SJCRH30 (cell line): ENCODE measurements at regions not wholly inside any gene's neighbourhood (a gene's known extent, or its start where the extent isn't known, plus 50 kb on each side); places are given as distances from the start of the nearest gene placed in this dataset.

Experiments used
- DNase-seq, 2 experiments: peaks; one replicate each; pipeline ENCODE4 v3.0.0-alpha.2; 2015 to 2020
- H3K27ac ChIP-seq: fragments of 250-450 bp; sonication (Bioruptor Pico); 2 replicates; pipeline ENCODE4 v1.5.1; 2020; ENCODE audit warnings: mild to moderate bottlenecking, moderate library complexity
- H3K27me3 ChIP-seq: fragments of 250-450 bp; sonication (Bioruptor Pico); 2 replicates; pipeline ENCODE4 v1.5.1; 2020; ENCODE audit warnings: mild to moderate bottlenecking, moderate library complexity
- H3K36me3 ChIP-seq: fragments of 250-450 bp; sonication (Bioruptor Pico); 2 replicates; pipeline ENCODE4 v1.5.1; 2020; ENCODE audit warnings: mild to moderate bottlenecking, moderate library complexity
- H3K4me1 ChIP-seq: fragments of 250-450 bp; sonication (Bioruptor Pico); 2 replicates; pipeline ENCODE4 v1.5.1; 2020; ENCODE audit warnings: mild to moderate bottlenecking, moderate library complexity
- H3K4me3 ChIP-seq: fragments of 250-450 bp; sonication (Bioruptor Pico); 2 replicates; pipeline ENCODE4 v1.5.1; 2020; ENCODE audit warnings: mild to moderate bottlenecking, moderate library complexity
- H3K9me3 ChIP-seq: fragments of 250-450 bp; sonication (Bioruptor Pico); replicated peaks from 2 replicates; pipeline ENCODE4 v1.5.1; 2020; ENCODE audit warnings: mild to moderate bottlenecking, moderate library complexity

GRCh38 chr2:206212673-206213513 is 53.2 kb downstream of the EEF1B2 start:
- H3K27ac ChIP-seq, result peak overlapping the region; percentile 18
- H3K4me3 ChIP-seq, result peak overlapping the region; percentile 56
- no peaks in the 10 kb centered on the region for H3K27me3 ChIP-seq
- DNase-seq, result peak in 1 of 2 experiments; percentile 42
- no peaks in the 10 kb centered on the region for H3K36me3 ChIP-seq
- no peaks in the 10 kb centered on the region for H3K9me3 ChIP-seq
- peaks cover 10% of the 10 kb centered on the region for H3K4me1 ChIP-seq

GRCh38 chr2:206213514-206213845 is 53.8 kb downstream of the EEF1B2 start:
- H3K9me3 ChIP-seq, result no peaks in the 10 kb centered on the region
- peaks cover 16% of the 10 kb centered on the region for H3K4me1 ChIP-seq
- H3K36me3 ChIP-seq, result no peaks in the 10 kb centered on the region
- no peaks in the 10 kb centered on the region for H3K27me3 ChIP-seq
- H3K4me3 ChIP-seq, result peak overlapping the region; percentile 56
- no peak overlapping the region for H3K27ac ChIP-seq
- no peak for DNase-seq

- H3K4me3 ChIP-seq, result peak overlapping the region; percentile 9
- H3K9me3 ChIP-seq, result 0 out of 2 replicates have a peak, but pooled peaks cover 3% of the 10 kb centered on the region
- DNase-seq, result peak in 1 of 2 experiments; percentile 28
- H3K36me3 ChIP-seq, result no peaks in the 10 kb centered on the region
- H3K4me1 ChIP-seq, result peaks cover 16% of the 10 kb centered on the region
- no peak overlapping the region for H3K27ac ChIP-seq
- H3K27me3 ChIP-seq, result no peaks in the 10 kb centered on the region
These were observed 57.3 kb upstream of the ZDBF2 start for GRCh38 chr2:206217166-206217565.

GRCh38 chr2:206217743-206218142 is 56.7 kb upstream of the ZDBF2 start:
- H3K27me3 ChIP-seq, result no peaks in the 10 kb centered on the region
- H3K27ac ChIP-seq, result 0 out of 2 replicates have a peak overlapping the region, but pooled peaks have one; percentile 7
- peak; percentile 32 to 58 for DNase-seq
- peaks cover 14% of the 10 kb centered on the region for H3K4me1 ChIP-seq
- H3K4me3 ChIP-seq, result peak overlapping the region; percentile 9
- H3K9me3 ChIP-seq, result 0 out of 2 replicates have a peak, but pooled peaks cover 3% of the 10 kb centered on the region
- no peaks in the 10 kb centered on the region for H3K36me3 ChIP-seq

GRCh38 chr2:206218156-206218555 is 56.3 kb upstream of the ZDBF2 start:
- no peaks in the 10 kb centered on the region for H3K27me3 ChIP-seq
- peaks cover 14% of the 10 kb centered on the region for H3K4me1 ChIP-seq
- 0 out of 2 replicates have a peak overlapping the region, but pooled peaks have one; percentile 7 for H3K27ac ChIP-seq
- H3K36me3 ChIP-seq, result no peaks in the 10 kb centered on the region
- H3K4me3 ChIP-seq, result peak overlapping the region; percentile 9
- H3K9me3 ChIP-seq, result 0 out of 2 replicates have a peak, but pooled peaks cover 3% of the 10 kb centered on the region
- peak; percentile 13 to 49 for DNase-seq

GRCh38 chr2:206218796-206219499 is 55.5 kb upstream of the ZDBF2 start:
- peaks cover 14% of the 10 kb centered on the region for H3K4me1 ChIP-seq
- no peak for DNase-seq
- H3K27ac ChIP-seq, result no peak overlapping the region
- H3K9me3 ChIP-seq, result 0 out of 2 replicates have a peak, but pooled peaks cover 3% of the 10 kb centered on the region
- no peak overlapping the region for H3K4me3 ChIP-seq
- no peaks in the 10 kb centered on the region for H3K27me3 ChIP-seq
- H3K36me3 ChIP-seq, result no peaks in the 10 kb centered on the region

GRCh38 chr2:206219957-206220356 is 54.5 kb upstream of the ZDBF2 start:
- Histone ChIP-seq H3K9me3 (0 out of 2 replicates have a peak, but pooled peaks cover 3% of the 10 kb centered on the region), H3K4me1 (peaks cover 14% of the 10 kb centered on the region), H3K36me3 (no peaks in the 10 kb centered on the region), H3K27me3 (no peaks in the 10 kb centered on the region), H3K4me3 (no peak overlapping the region), H3K27ac (no peak overlapping the region)
- DNase-seq, result no peak

GRCh38 chr2:206220997-206221396 is 53.5 kb upstream of the ZDBF2 start:
- Histone ChIP-seq H3K36me3 (no peaks in the 10 kb centered on the region), H3K4me1 (peaks cover 14% of the 10 kb centered on the region), H3K4me3 (no peak overlapping the region), H3K27me3 (no peaks in the 10 kb centered on the region), H3K9me3 (0 out of 2 replicates have a peak, but pooled peaks cover 3% of the 10 kb centered on the region), H3K27ac (no peak overlapping the region)
- no peak for DNase-seq
